Hepatocyte (in vitro differentiated cells): ENCODE measurements at regions not wholly inside any gene's neighbourhood (a gene's known extent, or its start where the extent isn't known, plus 50 kb on each side); places are given as distances from the start of the nearest gene placed in this dataset.

Source experiments
- CTCF ChIP-seq: fragments of 200-600 bp; sonication (generic); IDR thresholded peaks from 2 replicates; pipeline ENCODE4 v1.5.1; 2016; ENCODE audit warnings: antibody characterized with exemption, mild to moderate bottlenecking; ENCODE audit not compliant: poor library complexity
- EZH2 ChIP-seq: fragments of 200-600 bp; sonication (generic); IDR thresholded peaks from 2 replicates; pipeline ENCODE4 v1.6.1; 2016; ENCODE audit warnings: antibody characterized with exemption, mild to moderate bottlenecking, borderline replicate concordance

GRCh38 chr1:201767339-201767738 is 61.6 kb upstream of the IPO9 start:
- no peak for TF ChIP-seq EZH2
- TF ChIP-seq CTCF = no peak
